ENCODE measurements at regions not wholly inside any gene's neighbourhood (a gene's known extent, or its start where the extent isn't known, plus 50 kb on each side); places are given as distances from the start of the nearest gene placed in this dataset.

DNA sequence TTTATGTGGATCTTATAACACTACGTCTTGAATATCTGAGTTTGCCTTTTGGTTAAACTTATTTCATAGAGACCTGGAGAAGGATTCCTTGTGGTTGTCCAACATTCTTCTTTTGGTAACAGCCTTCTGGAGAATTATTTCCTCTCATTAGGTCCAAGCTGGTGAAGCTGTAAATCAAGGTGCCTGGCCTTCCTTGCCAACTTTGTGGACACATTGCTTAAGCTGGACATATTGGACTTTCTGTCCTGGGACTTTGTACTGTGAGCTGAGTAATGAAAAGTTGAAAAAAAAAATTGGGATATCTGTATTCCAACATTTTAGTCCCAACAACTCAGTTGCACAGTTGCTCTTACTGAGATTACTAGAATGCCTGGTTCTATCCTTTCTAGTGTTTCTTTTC lies 186.2 kb downstream of the HAO1 start:
- no peak for TF ChIP-seq POLR2A (IDR thresholded peaks at IDR 0.05)
- no peak for TF ChIP-seq POLR2AphosphoS5 (IDR thresholded peaks at IDR 0.05)

All from sigmoid colon (tissue), 4 donors.